Stimulated activated CD4-positive, alpha-beta T cell treated with anti-CD3 and anti-CD28 coated beads, Interleukin-2, amount 100 ng/mL, for 4 hours (primary cell): ENCODE measurements at regions not wholly inside any gene's neighbourhood (a gene's known extent, or its start where the extent isn't known, plus 50 kb on each side); places are given as distances from the start of the nearest gene placed in this dataset.

ENCODE experiments used
- DNase-seq: peaks from one replicate; pipeline ENCODE4 v3.0.0-alpha.2; 2020; ENCODE audit warnings: low read depth

DNA sequence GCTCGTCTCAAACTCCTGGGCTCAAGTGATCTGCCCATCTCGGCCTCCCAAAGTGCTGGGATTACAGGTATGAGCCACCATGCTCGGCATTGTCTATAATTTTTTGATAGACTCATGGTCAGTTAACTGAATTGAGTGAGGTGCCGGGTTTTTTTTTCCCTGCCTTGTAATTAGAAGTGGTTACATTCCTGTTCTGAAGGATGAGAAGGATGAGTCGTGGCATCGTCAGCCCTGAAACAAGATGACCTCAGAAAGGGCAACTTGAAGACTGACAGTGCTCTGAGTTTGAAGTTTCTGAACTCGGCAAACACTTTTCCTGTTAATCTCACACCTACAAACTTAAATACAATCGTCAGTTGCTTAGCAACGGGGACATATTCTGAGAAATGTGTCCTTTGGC is 158.7 kb upstream of the PDE10A start:
- no peak for DNase-seq

GRCh38 chr6:165820934-165821333 is 157.9 kb upstream of the PDE10A start:
- no peak for DNase-seq

DNA sequence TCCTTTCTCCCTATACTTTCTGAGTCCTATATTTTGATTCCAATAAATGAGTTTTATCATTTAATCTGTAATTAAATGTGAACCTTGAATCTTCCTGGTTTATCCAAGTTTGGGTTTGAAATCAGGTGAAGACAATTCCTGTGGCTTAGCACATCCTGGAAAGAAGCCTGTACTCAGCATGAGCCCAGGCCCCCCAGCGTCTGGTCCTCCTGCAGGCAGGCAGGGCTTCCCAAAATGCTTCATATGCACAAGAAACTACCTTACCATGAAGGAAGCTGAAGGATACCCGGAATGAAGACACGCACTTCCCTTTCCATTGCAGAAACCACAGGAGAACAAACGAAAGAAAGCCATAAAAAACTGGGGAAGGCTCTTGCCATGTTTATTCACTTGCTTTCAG is 157.4 kb upstream of the PDE10A start:
- DNase-seq: no peak

DNA sequence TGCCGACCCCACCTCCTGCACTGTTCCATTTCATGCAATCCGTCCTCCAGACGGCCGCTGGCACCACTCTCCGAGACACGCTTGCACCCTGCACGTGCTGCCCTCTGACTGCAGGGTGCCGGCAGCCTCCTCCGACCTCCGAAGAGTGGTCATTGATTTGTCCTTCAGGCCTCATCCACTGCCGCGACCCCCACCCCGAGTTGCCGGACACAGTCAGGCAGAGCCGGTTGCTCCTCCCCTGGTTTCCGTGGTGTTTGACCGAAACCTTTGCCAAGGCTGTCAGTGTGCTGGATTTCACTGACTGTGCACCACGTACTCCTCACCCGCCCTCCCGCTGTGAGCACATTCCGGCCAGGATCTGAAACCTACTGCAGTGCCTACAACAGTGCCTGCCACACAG is 156.4 kb upstream of the PDE10A start:
- DNase-seq: no peak

DNA sequence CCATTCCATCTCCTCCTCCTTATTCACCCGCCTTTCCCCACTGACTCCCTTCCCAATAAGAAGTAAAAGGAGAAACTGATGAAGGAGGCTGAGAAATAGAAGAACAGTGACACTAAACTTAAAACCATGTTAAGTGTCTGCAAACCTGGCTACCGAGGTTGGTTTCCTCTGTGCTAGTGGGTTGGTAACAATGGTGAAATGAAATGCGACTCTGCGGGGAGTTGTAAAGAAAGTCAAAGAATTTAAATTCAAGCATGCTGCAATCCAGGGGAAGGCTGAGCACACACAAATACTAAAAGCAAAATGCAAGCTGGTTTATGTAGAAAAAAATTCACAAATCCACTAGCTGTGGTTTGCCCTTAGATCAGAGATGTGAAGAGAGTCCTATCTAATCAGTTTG is 155.2 kb upstream of the PDE10A start:
- no peak for DNase-seq

- no peak for DNase-seq
These were observed 154.7 kb upstream of the PDE10A start for GRCh38 chr6:165817771-165818170.

DNA sequence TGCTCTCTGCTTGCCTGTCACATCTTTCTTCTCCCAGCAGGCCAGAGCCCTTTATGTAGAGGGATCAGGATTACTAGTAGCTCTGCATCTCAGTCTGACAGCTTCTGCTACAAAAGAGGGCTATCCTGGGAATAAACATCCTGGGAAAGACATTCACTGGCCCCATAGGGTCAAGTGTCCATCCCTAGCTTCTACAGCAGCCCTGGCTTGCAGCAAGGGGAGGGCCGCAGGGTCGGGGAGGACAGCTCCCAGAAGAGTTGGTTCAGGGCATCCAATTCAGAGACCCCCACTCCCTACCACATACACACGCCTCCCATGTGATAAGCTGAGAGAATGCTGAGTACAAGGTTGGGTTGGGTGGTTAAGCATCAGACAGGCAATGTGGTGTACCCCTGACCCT is 154.1 kb upstream of the PDE10A start:
- DNase-seq: no peak

GRCh38 chr6:165814679-165815078 is 151.6 kb upstream of the PDE10A start:
- DNase-seq: no peak

DNA sequence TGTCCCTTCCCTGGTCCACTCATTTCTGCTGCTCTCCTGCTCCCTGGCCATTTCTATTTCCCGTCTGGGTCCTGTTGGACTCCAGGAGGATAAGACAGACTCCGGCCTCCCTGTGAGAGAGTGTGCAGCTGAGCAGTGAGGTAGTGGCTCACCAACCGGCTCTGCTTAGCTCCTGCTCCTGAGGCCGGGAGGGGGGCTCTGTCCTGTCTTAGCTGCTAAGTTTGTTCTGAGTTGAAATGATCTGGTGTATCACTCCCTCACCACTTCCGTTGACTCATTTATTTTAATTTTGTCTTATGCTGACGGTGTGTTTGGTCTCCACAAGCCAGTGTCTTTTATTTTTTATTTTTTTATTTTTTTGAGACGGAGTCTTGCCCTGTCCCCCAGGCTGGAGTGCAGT is 148.5 kb upstream of the PDE10A start:
- DNase-seq: no peak

- no peak for DNase-seq
These were observed 145.0 kb upstream of the PDE10A start for GRCh38 chr6:165808021-165808420.

DNA sequence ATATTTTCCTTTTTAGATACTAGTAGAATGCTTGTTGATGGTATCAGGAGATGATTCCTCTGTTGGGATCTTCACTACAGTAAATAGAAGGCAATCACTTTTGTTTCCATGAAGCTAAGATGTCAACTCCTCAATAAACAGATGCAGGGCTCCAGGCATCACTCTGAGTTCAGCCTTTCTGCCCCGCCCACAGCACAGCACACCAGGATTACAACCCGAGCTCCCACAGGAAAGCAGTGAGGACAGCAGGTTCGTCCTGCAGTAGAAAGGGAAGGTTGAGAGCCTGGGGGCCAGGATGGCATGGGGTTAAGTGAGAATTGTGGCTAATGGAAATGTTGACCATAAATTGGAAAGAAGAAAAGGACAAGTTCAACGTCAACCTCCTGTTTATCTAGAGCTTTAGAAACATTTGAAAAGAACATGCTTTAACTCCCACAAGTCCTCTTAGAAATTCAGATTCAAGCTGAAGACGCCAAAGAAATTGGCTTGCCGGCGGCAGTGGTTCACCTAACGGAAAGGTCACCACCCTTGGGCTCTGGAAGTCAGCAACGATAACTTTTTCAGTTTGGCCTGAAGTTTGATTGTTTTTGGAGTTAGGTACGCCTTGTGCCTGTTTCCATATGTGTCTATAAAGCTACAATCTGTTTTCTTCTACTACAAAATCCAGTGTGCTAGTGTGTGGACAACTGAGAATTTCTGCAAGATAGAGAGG is 144.4 kb upstream of the PDE10A start:
- DNase-seq: no peak

GRCh38 chr6:165806126-165806810 is 143.2 kb upstream of the PDE10A start:
- no peak for DNase-seq

DNA sequence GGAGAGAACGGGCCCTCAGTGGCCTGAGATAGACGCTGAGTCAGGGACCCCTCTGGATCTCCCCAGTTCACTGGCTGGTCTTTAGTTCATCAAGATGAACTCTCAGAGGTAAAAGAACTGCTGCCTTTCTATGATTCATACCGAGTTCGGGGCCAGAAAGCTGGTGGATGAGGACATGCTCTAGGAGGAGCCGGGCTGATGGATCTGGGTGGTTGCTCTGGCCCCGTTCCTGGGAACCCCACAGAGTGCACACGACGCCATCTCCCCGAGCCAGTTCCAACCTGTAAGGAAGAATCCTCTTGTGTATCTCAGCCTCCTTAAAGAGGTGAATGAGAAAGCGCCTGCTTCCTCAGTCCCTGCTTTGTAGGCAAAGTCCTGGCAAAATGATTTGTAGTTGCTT is 142.6 kb upstream of the PDE10A start:
- no peak for DNase-seq

DNA sequence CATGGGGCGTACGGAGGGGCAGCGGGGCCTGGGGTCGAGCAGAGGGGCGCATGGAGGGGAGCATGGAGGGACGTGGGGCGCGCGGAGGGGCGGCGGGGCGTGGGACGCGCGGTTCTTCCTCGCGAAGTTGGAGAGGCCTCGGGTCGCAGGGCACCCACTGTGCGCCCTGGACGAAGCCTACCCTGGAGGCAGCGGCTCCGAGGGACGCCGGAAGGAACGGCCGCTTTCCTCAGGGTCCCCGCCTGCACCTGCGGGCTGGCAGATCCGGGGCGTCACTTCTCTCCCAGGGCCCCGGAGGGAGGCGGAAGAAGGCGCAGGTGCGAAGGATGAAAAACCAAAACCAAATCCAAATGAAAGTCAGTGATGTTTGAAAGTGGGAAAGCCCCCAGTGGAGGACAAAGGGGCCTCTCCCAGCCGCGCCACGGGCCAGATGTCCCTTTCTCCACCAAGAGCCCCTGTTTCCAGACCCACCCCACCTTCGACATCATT is 142.1 kb upstream of the PDE10A start:
- DNase-seq: no peak

GRCh38 chr6:165804331-165805066 is 141.5 kb upstream of the PDE10A start:
- no peak for DNase-seq

- DNase-seq: no peak
These were observed 137.3 kb upstream of the PDE10A start for GRCh38 chr6:165800337-165800736.

- no peak for DNase-seq
These were observed 136.5 kb upstream of the PDE10A start for GRCh38 chr6:165799391-165800153.

- DNase-seq: no peak
These were observed 135.9 kb upstream of the PDE10A start for GRCh38 chr6:165798991-165799390.

- DNase-seq: no peak
These were observed 131.1 kb upstream of the PDE10A start for GRCh38 chr6:165794179-165794601.

DNA sequence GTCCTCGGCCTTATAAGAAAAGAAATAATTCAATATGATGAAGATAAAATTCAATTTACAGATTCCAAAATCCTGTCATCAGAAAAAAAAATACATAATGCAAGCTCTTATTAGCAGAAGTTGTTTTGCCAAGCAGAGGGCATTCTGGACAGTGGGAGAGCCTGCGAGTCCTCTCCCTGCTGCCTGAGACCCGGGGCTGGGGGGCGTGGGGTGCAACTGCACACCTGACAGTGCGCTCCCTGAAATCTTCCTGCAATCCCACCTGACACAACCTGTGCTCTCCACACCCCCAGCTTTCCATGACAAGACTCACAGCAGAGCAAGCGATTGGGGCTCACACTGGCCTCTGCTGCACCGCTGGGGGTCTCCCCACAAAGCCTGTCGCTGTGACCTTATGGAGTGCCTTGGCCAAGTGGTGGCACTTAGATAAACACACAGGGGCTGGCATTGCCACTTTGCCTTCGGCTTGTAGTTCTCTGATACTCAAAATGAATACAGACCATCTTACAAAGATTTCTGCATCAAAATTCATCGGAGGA is 130.3 kb upstream of the PDE10A start:
- no peak for DNase-seq

DNA sequence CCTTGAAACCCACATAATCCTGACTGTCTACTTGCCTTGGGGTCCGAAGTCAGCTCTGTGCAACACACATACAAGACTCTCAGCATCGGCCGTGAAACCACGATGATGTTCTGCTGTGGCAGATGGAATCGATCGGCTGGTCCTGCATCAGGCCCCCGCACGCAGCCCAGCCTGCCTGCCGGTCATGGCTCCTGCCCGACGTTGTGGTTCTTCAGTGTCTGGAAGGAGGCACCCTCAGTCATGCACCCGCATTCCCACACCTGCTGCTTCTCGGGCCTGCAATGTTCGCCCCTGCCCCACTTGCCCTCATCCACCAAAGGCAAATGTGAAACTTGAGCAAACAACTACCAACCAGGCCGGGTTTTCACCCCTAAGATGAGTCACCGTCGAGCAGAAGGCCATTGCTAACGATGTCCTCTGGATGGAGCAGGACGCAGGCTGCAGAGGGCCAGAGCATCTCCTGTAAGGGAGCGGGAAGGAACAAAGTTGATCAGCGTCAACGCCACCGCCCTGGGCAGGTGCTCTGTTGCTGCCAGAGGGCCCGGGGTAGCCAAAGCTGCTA is 128.9 kb upstream of the PDE10A start:
- no peak for DNase-seq

DNA sequence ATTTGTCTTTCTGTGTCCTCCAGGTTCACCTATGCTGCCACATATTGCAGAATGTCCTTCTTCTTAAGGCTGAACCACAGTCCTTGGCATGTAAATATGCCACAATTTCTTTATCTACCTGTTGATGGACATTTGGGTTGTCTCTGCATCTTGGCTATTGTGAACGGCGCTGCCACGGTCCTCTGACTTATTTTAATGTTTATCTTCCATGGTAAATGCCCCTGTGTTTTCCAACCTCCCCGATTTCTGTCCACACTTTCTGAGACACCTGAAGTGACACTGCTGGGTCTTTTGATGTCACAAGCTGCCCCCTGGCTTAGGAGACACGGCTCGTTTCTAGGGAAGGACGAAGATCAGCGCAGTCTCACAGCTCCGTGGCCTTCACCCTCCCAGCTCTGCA is 128.3 kb upstream of the PDE10A start:
- no peak for DNase-seq
